NT2/D1 (cell line): ENCODE measurements at regions not wholly inside any gene's neighbourhood (a gene's known extent, or its start where the extent isn't known, plus 50 kb on each side); places are given as distances from the start of the nearest gene placed in this dataset.

Experiments used
- SUZ12 ChIP-seq: IDR thresholded peaks from 2 replicates; pipeline ENCODE4 v1.6.1; 2011; ENCODE audit not compliant: insufficient read length, insufficient read depth; ENCODE audit errors: extremely low read depth
- YY1 ChIP-seq: IDR thresholded peaks from 2 replicates; pipeline ENCODE4 v1.6.1; 2011; ENCODE audit not compliant: insufficient read length, insufficient read depth
- ZNF274 ChIP-seq: IDR thresholded peaks from 2 replicates; pipeline ENCODE4 v1.6.1; 2011; ENCODE audit warnings: mild to moderate bottlenecking, low read depth, low read length

- TF ChIP-seq YY1 (no peak), ZNF274 (no peak), SUZ12 (no peak)
These were observed 201.8 kb downstream of the GLRX3 start for GRCh38 chr10:130337696-130338635.
